Panc1 (cell line): ENCODE measurements at regions not wholly inside any gene's neighbourhood (a gene's known extent, or its start where the extent isn't known, plus 50 kb on each side); places are given as distances from the start of the nearest gene placed in this dataset.

ENCODE experiments used
- CTCF ChIP-seq: fragments of 450-650 bp; IDR thresholded peaks from 2 replicates; pipeline ENCODE4 v1.5.1; 2017; ENCODE audit warnings: mild to moderate bottlenecking
- POLR2AphosphoS5 ChIP-seq: IDR thresholded peaks from 2 replicates; pipeline ENCODE4 v1.6.1; 2012; ENCODE audit warnings: mild to moderate bottlenecking, low read depth, low read length, moderate library complexity
- REST ChIP-seq, 2 experiments: IDR thresholded peaks; 2 replicates each; pipeline ENCODE4 v1.6.1; 2011 to 2012; ENCODE audit warnings: low read depth in 2 of 2, control low read depth in 1 of 2, low read length in 1 of 2, mild to moderate bottlenecking in 1 of 2, moderate library complexity in 1 of 2; ENCODE audit not compliant: insufficient read depth in 1 of 2
- SIN3A ChIP-seq: IDR thresholded peaks from 2 replicates; pipeline ENCODE4 v1.6.1; 2012; ENCODE audit warnings: low read depth, mild to moderate bottlenecking, low read length, moderate library complexity, borderline replicate concordance; ENCODE audit not compliant: insufficient read depth
- TCF7L2 ChIP-seq: IDR thresholded peaks from 2 replicates; pipeline ENCODE4 v1.6.1; 2011; ENCODE audit warnings: mild to moderate bottlenecking, low read depth, low read length, inconsistent platforms

- TF ChIP-seq REST (IDR thresholded peaks at IDR 0.05; ENCODE audit: insufficient read depth in 1 of 2, low read depth in 2 of 2, low read length in 1 of 2) (no peak), CTCF (no peak), SIN3A (no peak), POLR2AphosphoS5 (no peak), TCF7L2 (no peak)
These were observed 106.4 kb upstream of the NCKAP5 start for GRCh38 chr2:133674433-133675331.
